Glomerular visceral epithelial cell (primary cell): ENCODE measurements at regions not wholly inside any gene's neighbourhood (a gene's known extent, or its start where the extent isn't known, plus 50 kb on each side); places are given as distances from the start of the nearest gene placed in this dataset.
"Not testable (repeated sequence)": the region's sequence is repeated elsewhere in the genome, so short reads cannot be mapped to it uniquely, and the experiment has no call there.

ENCODE experiments used
- DNase-seq: peaks from one replicate; pipeline ENCODE4 v3.0.0-alpha.2; 2016; ENCODE audit errors: extremely low spot score

DNA sequence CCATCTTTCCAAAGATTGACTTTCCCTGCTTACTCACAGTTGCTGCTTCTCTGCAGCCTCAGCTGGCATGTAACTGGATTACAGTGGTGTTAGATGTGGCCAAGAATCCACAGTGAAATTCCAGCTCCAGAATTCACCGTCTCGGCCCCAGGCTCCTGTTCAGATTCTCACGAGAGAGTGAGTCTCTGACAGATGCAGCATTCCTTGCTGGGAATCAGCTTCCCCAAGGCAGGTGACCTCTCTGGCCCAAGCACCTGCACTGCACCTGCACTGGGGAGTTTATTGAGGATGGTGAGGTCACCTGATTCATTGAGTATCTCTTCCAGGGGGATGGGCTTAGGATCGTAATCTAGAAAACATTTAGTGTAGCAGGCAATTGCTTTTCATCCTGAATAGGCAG is 600.5 kb upstream of the RBFOX1 start:
- DNase-seq, result no peak

DNA sequence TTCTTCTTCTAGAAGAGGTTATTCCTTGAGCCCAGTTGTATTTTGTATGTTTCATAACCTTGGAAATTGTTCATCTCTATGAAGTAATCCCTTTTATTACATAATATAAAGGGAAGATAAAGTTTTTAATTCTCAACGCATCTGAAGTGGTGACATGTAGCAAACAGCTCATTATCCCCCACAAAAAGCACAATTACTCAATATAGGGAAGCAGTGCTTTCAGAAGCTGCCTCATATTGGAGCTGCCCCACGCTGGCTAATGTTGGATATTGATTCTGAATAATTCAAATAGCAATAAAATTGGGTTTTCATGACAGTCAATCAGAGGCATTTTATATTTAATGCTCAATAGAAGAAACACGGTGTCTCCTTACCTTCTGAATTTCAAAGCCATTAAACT is 604.3 kb upstream of the RBFOX1 start:
- no peak for DNase-seq

DNA sequence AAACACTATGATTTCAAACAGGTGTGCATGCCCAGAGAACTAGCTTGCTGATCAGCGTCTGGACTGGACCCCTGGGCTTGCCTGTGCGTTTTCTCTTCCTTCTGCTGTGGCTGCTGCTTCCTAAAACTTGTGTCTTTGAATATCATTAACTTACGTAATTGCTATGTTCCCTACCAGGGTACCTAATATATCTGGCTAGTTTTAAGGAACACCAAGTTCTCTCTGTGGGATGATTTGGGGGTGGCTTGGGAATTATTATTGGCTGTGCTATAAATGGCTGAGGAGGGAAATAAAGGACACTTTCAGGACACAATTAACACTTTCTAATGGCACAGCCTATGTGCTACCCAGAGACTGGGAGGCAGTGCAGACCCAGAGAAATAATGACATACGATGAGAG is 606.0 kb upstream of the RBFOX1 start:
- no peak for DNase-seq

DNA sequence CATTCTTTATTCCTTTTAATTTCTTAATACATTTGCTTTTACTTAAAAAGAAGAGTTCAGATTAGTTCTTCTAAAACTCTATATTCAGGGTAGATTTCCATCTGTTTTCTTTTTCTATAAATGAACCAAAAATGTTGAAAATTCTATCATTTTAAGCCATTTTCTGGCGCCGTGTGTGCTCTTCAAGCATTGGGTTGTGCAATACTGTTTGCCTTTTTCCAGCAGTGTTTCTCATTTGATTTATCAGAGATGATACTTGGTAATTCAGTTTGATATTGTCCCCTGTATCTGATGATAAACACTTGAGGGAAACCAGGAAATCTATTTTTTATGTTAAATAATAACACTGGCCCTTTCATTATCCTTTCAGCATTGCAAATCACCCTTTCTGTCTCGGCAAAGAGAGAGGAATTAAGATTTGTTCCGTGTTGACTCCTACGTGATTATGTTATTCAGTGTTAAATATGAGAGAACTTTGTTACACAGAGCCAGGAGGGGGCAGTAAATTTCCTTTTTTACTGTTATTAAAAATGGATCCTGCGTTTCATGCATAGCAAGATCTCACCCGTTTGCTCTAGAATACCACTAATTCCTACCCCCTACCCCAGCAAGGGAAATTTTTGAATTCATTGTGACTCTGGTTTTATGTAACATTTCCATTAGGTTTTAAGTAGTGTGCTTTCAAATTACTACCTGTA is 606.9 kb upstream of the RBFOX1 start:
- DNase-seq, result no peak

DNA sequence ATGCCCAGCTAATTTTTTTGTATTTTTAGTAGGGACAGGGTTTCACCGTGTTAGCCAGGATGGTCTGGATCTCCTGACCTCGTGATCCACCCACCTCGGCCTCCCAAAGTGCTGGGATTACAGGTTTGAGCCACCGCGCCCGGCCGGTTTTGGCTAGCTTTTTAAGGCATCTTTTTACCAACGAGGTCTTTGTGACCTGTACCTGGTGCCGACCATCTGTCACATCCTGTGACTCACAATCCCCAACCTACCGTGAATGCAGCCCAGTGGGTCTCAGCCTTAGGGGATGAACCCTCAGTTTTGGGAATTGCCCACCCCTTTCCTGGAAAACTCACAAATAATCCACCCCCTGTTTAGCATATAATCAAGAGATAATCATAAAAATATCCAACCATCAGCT is 607.4 kb upstream of the RBFOX1 start:
- not testable (repeated sequence) for DNase-seq

DNA sequence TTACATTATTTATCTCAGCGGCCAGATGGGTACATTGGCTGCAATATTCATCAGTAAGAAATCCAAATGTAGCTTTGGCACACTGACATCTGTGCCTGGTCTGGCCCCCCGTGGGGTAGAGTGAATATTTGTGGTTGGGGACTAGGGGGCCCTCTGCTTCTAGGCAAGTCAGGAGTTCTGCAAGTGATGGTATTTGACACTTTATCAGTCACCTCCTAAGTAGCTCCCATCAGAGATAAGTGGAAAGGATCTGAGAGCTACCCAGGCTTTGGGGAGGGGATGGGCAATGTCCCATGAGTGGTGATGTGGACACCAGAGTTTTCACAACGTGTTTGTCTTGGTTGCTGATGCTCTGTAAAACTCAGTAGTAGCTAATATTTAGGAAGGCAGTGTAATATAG is 609.9 kb upstream of the RBFOX1 start:
- DNase-seq, result no peak

DNA sequence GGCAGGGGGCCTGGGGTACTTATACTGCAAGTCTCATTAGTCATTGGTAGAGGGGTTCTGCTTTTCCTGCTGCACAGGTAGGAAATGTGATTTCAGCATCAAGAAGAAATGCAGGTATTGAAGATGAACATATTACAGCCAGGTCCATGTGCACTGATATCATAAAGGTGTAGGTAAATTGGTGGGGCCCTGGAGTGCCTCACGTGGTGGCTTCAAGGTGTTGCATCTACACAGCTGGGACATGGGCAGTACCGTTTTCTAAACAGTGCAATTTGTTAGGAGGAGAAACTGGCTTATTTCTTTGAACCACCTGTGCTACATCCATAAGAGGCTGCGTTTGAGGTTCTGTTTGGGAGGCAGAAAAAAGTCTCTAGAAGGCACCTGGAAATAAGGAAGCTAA is 618.1 kb upstream of the RBFOX1 start:
- no peak for DNase-seq

DNA sequence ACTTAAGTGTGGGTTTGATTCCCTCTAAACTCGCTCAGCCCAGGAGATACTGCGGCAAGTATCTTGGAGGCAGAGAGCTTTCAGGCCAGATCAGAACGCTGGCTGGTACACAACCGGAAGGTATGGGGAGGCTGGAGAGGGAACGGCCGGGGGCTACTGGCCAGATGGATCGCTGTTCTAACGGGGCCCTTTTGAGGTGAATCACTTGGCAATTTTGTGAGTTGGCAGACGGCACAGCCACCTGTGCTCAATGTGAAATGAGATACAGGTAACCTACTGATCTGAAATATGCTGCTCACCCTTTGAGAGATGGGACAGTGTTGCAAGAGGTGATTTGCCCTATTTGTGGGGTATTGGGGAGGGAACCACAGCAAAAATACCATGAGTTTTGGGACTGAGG is 622.9 kb upstream of the RBFOX1 start:
- no peak for DNase-seq

DNA sequence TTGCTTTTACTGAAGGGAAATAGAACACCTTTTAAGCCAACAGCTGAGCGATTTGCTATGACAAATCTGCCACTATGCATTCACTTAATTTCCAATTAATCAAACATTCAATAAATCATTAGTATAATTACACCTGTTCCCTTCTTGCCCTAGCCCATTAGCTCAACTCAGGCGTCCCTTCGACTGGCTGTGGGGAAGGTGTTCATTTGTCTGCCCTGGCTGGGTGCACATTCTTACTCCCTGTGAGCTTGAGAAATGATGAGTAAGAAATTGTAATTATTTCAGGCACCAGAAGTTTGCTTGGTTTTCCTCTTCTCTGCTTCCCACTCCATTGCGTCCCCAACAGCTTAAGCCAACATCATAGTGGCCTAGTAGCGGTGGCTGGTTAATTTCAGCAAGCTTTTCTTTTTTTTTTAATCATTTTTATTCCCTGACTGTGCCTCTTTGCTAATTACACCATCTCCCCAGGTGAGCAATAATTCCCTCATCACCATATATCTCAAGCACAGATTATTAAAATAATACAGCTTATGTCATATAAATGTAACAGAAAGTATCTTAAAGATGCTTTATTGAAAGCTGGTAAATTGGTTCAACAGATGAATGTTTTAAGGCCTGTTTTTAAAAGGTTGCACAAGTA is 623.9 kb upstream of the RBFOX1 start:
- DNase-seq, result no peak

DNA sequence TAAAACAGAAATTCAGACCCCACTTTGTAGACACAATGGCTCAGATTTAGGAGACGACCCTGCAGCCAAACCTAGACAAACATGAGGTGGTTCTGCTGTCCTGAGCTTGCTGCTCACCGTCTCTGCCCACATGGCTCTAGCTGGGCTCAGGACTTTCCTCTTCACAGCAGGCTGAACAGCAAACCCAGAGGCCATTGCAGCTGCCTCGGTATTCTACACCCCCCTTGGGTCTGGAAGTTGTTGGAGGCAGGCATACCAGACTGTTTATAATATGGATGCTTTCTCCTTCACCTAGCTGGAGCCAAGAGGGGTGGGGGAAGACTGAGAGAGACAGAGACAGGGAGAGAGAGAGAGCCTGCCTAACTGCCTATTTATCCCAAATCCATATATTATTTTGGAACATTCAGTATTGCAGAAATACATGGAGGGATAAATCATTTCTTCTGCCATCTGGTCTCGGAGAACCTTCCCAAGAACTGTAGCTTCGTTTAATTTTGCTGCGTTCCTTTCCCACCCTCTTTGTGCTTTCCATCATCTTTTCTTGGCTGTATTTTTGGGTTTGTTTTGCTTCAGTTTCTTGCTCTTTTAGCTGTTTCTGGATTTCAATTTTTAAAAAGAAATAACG is 628.2 kb upstream of the RBFOX1 start:
- no peak for DNase-seq

DNA sequence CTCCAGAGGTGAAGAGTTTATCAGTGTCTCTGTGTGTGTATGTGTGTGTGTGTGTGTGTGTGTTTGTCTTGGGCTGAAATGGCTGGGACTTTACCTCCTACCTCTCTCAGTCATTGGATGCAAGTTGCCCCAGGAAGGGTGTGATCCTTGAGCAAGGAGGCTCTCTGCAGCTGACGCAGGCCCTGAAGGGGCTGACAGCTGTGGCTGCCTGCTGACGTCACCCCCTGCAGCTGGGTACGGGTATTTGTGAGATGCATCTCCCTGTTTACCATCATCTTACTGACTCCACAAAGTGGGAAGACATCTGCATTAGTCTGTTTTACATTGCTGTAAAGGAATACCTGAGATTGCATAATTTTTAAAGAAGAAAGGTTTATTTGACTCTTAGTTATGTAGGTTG is 631.5 kb upstream of the RBFOX1 start:
- no peak for DNase-seq

DNA sequence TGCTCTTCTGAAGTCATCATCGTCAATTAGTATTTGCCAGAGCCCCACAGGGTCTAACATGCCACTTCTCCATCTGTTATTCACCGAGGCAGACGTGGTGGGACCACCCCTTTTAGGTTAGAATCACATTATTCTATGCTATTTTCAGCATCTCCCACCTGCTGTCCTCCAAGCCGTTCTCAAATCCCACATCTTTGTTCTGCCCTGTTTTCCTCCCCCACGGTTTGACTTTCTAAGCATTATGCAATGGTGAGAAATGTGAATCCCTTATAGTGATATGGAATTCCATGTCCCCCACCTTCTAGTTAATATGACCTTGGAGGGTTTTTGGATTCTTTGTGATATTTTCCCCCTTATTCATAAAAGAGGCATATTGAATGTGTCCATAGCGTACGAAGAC is 634.1 kb upstream of the RBFOX1 start:
- no peak for DNase-seq

DNA sequence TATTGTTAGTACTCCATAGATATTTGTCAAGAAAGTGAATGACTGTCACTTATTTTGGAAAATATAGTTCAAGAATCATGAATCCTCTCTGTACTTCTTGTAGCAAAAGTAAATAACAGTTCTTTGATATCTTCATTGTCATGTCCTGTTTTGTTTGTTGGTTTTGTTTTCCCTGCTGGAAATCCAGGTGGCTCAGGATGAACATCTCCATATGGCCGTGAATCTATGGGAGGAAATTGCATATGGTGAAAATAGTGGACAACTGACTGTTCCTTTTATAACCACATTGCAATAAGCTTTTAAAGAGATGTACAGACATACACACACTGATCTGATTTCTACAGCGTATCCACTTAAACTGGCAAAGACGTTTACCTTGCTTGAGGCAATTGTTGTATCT is 637.0 kb upstream of the RBFOX1 start:
- DNase-seq, result no peak

DNA sequence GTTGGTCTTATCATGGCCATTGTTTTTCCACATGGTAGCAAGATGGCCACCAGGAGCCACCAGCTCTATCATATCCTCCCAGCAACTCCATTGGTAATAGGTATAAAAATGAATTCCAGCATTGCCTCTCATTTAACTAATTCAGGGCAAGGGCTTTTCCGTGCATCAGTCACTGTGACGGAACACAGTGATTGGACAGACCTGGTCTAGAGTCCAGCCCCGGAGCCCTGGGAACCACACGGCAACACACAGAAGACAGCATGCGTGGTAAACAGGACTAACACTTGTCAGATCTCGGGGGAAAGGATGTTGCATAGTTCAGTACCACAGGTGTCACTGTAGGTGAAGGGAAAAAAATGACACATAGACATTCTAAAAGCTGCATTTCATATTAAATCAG is 638.0 kb upstream of the RBFOX1 start:
- DNase-seq, result no peak

DNA sequence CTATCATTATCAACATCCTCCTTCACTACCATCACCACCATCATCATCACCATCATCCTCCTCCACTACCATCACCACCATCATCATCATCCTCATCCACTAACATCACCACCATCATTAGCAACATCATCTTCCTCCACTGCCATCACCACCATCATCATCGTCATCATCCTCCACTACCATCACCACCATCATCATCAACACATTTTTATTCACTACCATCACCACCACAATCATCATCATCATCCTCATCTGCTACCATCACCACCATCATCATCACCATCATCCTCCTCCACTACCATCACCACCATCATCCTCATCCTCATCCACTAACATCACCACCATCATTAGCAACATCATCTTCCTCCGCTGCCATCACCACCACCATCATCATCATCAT is 639.2 kb upstream of the RBFOX1 start:
- DNase-seq, result not testable (repeated sequence)

DNA sequence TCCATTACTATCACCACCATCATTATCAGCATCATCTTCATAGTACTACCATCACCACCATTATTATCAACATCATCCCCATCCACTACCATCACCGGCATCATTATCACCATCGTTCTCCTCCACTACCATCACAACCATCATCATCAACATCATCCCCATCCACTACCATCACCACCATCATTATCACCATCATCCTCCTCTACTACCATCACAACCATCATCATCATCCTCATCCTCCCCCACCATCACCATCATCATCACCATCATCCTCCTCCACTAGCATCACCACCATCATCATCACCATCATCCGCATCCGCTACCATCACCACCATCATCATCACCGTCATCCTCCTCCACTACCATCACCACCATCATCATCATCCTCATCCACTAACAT is 639.8 kb upstream of the RBFOX1 start:
- no peak for DNase-seq

DNA sequence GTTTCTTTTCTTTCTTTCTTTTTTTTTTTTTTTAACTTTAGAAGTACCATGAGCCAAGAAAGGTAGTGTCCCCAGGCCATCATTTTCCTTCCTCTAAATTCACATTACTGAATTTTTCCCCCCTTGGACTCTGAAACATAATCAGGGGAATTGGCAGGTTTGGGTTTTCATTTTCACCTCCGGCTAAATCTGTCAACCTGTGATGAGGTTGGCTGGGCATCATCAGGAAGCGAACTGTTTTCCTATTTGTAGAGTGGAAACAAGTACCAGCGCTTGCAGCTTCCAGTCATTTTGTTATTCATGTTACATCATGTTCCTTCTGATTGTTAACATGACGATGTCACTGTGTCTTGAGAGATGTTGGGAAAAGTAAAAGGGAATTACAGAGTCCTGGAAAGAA is 641.9 kb upstream of the RBFOX1 start:
- no peak for DNase-seq

DNA sequence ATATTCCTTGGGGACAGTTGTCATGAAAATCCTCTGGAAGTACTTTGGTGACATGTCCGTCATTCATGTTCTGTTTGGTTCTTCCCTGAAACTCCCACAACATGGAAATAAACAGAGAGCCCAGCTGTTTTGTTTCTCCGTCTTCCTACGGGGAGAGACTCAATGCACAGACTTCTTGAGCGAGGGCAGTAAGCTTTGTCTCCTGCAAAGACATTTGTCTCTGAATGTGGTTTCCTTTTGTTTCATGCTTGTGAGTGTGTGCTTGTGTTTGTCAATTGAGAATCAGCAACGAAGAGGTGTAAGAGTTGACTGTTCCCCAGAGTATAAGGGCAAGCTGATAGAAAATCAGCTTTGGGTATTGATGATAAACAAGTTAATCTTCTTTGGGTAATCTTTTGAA is 643.0 kb upstream of the RBFOX1 start:
- DNase-seq, result no peak

DNA sequence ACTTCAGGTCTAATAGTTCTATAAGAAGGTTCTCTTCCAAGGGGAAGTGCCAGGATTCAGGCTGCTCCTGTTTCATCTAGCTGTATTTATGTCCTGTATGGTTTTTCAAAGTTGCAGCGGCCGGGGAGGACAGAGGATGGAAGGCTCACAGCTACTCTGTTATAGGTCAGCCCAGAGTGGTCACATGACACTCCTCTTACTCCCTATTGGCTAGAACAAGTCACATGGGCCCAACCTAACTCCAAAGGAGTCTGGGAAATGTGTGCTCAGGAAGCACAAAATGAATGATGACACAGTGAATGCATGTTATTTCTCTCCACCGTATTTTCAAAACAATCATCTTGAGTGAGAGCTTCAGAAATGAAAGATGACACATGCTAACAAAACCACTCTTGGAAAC is 645.1 kb upstream of the RBFOX1 start:
- DNase-seq, result no peak

DNA sequence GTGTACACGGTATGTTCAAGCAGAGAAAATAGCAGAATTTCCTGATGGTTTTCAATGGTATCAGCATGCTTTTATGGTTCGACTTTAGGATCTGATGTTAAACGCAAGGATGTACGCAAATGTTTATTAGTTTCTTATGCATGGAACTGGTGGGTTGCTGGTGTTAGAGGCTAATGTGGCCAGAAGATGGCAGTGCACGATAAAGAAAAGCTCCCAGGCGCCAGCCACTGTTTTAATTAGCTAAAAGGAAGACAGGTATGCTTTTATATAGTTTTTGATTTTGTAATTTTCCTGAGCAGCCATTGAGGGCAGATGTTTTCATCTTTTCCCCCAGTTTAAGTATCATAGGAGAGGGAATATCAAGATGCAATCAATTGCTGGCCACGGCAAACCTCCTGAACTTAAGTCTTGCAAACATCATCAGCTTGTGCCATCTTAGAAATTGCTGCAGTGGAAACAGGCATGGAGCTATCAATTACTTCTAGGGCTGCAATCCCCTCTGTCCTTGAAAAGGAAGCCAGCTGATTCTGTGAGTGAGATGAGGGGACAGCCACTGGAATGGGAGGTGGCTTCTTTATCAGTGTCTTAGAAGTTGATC is 648.5 kb upstream of the RBFOX1 start:
- DNase-seq, result no peak

DNA sequence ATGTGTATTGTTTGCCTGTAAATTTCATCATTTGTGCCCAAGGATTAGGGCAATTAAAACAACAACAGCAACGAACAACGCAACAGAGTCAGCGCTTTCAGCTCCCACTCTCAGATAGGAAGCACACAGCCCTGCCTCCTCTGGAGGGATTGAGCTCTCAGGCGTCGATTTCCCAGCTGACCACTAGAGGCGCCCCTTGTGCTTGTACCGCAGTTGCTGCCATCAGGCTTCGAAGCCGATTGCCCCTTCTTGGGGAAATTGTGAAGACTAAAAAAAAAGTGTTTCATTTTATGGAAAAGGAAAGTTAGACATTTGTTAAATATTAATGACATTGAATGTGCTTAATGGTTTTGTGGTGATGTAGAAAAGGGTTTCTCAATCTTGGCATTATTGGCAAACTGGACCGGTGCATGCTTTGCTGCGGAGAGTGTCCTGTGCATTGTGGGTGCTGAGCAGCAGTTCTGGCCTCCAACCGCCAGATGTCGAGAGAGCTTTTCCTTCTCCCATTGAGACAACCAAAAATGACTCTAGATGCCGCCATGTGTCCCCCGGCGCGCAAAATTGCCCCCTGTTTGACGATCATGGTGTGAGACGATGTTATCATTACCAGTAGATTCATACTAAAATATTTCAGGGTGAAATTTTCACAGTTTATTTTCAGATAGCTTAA is 650.4 kb upstream of the RBFOX1 start:
- no peak for DNase-seq

DNA sequence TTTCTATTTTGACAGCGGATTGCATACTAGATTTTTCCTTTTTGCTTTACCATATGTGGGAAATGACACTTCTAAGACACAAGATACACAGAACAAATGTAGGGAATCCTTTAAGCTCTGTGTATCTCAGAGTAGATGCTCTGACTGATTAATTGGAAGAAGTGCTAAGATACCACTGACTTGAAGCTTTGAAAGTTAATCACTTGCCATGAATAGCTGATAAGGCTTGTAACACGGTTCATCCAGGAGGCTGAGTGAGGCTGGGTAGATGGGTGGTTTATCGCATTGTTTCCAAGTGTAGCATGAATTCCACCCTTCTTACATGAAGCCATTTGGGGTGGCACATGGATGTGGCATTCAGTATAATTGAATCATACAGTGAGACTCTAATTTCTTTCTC is 654.1 kb upstream of the RBFOX1 start:
- no peak for DNase-seq

DNA sequence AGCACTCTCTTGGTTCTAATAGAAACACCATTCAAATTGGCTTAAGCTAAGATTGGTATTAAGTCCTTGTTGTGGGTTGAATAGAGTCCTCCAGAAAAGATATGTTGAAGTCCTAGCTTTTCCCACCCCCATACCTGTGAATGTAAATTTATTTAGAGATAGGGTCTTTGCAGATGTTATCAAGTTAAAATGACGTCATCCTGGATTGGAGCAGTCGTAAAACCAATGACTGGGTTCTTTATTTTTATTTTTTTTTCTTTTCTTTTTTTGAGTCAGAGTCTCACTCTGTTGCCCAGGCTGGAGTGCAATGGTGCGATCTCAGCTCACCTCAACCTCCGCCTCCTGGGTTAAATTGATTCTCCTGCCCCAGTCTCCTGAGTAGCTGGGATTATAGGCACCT is 658.6 kb upstream of the RBFOX1 start:
- no peak for DNase-seq
